Lung (tissue), 11 donors: ENCODE measurements at regions not wholly inside any gene's neighbourhood (a gene's known extent, or its start where the extent isn't known, plus 50 kb on each side); places are given as distances from the start of the nearest gene placed in this dataset.

Experiments
- ATAC-seq: fragments of 200-7000 bp; cut with Tn5 transposase; one replicate; pipeline ENCODE4 v1.9.1; 2020; ENCODE audit warnings: moderate number of reproducible peaks; ENCODE audit not compliant: insufficient read depth, low FRiP score
- DNase-seq, 3 donors: peaks; one replicate each; pipeline ENCODE4 v3.0.0-alpha.2; 2013 to 2017
- H3K27ac ChIP-seq, 2 donors: one replicate each; pipeline ENCODE4 v1.5.1; 2013; ENCODE audit warnings: mild to moderate bottlenecking in 2 of 2, moderate library complexity in 2 of 2, control low read depth in 1 of 2, inconsistent platforms in 1 of 2, low read depth in 1 of 2, low read length in 1 of 2
- H3K27me3 ChIP-seq, 3 donors: one replicate each; pipeline ENCODE4 v1.5.1; 2013; ENCODE audit warnings: low read length in 2 of 3; ENCODE audit not compliant: control insufficient read depth in 3 of 3, insufficient read depth in 3 of 3
- H3K36me3 ChIP-seq, 4 donors: one replicate each; pipeline ENCODE4 v1.5.1; 2013; ENCODE audit warnings: low read length in 4 of 4, mild to moderate bottlenecking in 1 of 4, moderate library complexity in 1 of 4; ENCODE audit not compliant: control insufficient read depth in 4 of 4, insufficient read depth in 4 of 4
- H3K4me1 ChIP-seq, 5 donors: one replicate each; pipeline ENCODE4 v1.5.1; 2013; ENCODE audit warnings: low read length in 5 of 5, mild to moderate bottlenecking in 2 of 5, moderate library complexity in 1 of 5; ENCODE audit not compliant: control insufficient read depth in 5 of 5, insufficient read depth in 5 of 5
- H3K4me3 ChIP-seq: one replicate; pipeline ENCODE4 v1.5.1; 2013; ENCODE audit warnings: mild to moderate bottlenecking, control low read depth, moderate library complexity
- H3K9ac ChIP-seq, 2 donors: one replicate each; pipeline ENCODE4 v1.5.1; 2013; ENCODE audit warnings: low read length in 2 of 2, control low read depth in 1 of 2; ENCODE audit not compliant: insufficient read depth in 1 of 2
- H3K9me3 ChIP-seq, 4 donors: one replicate each; pipeline ENCODE4 v1.5.1; 2013; ENCODE audit warnings: low read length in 3 of 4, mild to moderate bottlenecking in 1 of 4, moderate library complexity in 1 of 4; ENCODE audit not compliant: control insufficient read depth in 4 of 4, insufficient read depth in 3 of 4
- WGBS, 2 donors: extraction: QIAGEN DNeasy Blood & Tissue Kit; methylation state at CpG; one replicate each; pipeline ENCODE4 v1.1.7; 2013; 5-methylcytosine and 5-hydroxymethylcytosine counted together
- TF ChIP-seq, protein P1 (sequence below): IDR thresholded peaks from 2 replicates; pipeline ENCODE4 v1.5.1; 2012; ENCODE audit warnings: mild to moderate bottlenecking; ENCODE audit errors: control extremely low read depth, extremely low read depth
- donor health status: control.
- donor health status: control.
- donor health status: Bipolar disorder and iron deficiency.
- donor health status: healthy.
- donor health status: DM: yes; HTN: yes; CAD: no.

DNA sequence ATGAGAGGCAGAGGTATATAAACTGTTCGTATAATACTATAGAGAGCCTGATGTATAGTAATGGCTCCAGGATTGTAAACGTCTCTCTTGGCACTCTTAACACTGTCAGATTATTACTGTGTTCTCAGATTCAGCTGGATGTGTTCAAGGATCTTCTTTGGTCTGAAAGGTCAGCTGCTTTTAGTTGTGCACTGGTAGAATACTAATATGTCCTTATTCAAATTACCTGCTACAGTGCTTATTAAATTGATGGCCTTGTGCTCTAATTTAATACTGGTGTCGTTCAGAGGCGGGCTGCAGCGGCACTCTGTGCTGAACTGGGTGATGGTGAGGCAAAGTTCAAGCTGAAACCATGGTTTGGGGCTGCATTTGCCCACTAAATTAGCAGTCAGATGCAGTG, 216.7 kb upstream of the ARRDC3 start:
- H3K9me3 ChIP-seq = no peaks in the 10 kb centered on the region
- WGBS, 2 donors = 83 to 87% methylated on average over 5 of the region's 5 CpGs
- H3K4me3 ChIP-seq = no peak overlapping the region
- H3K9ac ChIP-seq = no peak overlapping the region
- ATAC-seq (no peak), DNase-seq (no peak)
- TF ChIP-seq, protein P1, sequence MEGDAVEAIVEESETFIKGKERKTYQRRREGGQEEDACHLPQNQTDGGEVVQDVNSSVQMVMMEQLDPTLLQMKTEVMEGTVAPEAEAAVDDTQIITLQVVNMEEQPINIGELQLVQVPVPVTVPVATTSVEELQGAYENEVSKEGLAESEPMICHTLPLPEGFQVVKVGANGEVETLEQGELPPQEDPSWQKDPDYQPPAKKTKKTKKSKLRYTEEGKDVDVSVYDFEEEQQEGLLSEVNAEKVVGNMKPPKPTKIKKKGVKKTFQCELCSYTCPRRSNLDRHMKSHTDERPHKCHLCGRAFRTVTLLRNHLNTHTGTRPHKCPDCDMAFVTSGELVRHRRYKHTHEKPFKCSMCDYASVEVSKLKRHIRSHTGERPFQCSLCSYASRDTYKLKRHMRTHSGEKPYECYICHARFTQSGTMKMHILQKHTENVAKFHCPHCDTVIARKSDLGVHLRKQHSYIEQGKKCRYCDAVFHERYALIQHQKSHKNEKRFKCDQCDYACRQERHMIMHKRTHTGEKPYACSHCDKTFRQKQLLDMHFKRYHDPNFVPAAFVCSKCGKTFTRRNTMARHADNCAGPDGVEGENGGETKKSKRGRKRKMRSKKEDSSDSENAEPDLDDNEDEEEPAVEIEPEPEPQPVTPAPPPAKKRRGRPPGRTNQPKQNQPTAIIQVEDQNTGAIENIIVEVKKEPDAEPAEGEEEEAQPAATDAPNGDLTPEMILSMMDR = no peak
- no peaks in the 10 kb centered on the region for H3K4me1 ChIP-seq
- H3K27me3 ChIP-seq = no peaks in the 10 kb centered on the region
- H3K36me3 ChIP-seq = no peaks in the 10 kb centered on the region
- H3K27ac ChIP-seq = no peak overlapping the region

DNA sequence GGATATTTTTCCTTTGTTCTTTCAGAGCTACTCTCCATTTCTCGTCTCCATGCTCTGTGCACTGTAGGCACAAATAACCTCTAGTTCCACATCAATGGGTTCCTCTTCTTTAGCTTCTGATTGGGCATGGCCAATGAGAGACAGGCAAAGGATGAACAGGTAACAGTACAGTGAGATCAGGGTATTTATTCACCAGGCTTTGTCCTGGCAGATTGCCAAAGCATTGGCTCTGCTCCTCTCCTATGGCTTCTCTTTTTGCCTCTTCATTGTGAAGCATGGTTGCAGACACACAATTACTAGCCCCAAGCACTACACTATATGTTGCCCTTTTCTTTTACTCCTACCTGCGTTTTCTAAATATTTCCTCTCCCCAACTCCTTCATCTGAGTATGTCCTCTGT, 215.1 kb upstream of the ARRDC3 start:
- WGBS, 2 donors = 86 to 91% methylated on average over 2 of the region's 2 CpGs
- H3K4me1 ChIP-seq = no peaks in the 10 kb centered on the region
- no peak overlapping the region for H3K9ac ChIP-seq
- no peaks in the 10 kb centered on the region for H3K36me3 ChIP-seq
- DNase-seq (no peak), ATAC-seq (no peak)
- peaks cover 0 to 4% (median 2%) of the 10 kb centered on the region in 4 donors for H3K9me3 ChIP-seq
- H3K27me3 ChIP-seq = no peaks in the 10 kb centered on the region
- TF ChIP-seq, protein P1 = no peak
- H3K27ac ChIP-seq = no peak overlapping the region
- H3K4me3 ChIP-seq = no peak overlapping the region

DNA sequence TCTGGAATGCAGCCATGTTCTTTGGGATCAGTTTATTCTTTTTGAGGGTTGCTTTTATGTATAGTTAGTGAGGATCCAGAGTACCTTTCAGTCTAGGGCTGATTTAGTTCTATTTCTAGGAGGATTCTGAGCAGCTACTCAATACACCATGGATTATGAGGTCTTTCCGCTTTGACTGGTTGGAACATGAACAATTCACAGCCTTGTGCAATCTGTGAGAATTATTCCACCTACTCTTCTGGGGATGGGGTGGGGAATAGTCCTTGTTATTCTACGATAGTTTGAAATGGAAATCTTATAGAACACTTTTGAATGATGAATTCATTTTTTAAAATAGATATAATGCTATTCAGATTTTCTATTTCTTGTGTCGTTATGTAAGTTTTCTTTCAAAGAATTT, 212.3 kb upstream of the ARRDC3 start:
- Histone ChIP-seq H3K4me1 (no peaks in the 10 kb centered on the region), H3K27ac (no peak overlapping the region), H3K27me3 (no peaks in the 10 kb centered on the region), H3K9me3 (peaks cover 0 to 9% (median 3%) of the 10 kb centered on the region in 4 donors), H3K36me3 (no peaks in the 10 kb centered on the region), H3K9ac (no peak overlapping the region), H3K4me3 (no peak overlapping the region)
- ATAC-seq (no peak), DNase-seq (no peak)
- TF ChIP-seq, protein P1 = no peak
- WGBS, 2 donors = 91 to 94% methylated on average over 3 of the region's 3 CpGs

DNA sequence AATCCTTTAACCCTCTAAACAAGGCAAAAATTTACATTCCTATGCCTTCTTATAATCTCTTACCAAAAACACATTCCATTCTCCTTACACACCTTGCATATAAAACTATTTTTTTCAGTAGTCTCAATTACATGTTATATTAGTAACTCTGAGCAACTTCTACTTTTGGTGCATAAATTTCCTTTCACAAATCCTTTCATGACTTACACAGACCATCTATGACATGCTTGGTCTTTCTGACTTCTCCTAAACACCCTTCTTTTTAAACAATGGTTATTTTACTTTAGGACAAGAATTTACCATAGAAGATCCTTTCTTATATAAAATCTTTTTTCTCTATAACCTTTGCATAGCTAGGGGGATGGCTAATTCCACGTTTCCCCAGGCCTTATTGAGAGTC, 208.0 kb upstream of the ARRDC3 start:
- Histone ChIP-seq H3K4me1 (no peaks in the 10 kb centered on the region), H3K4me3 (no peak overlapping the region), H3K9ac (no peak overlapping the region), H3K27ac (no peak overlapping the region), H3K9me3 (peaks cover 0 to 11% (median 3%) of the 10 kb centered on the region in 4 donors), H3K27me3 (no peaks in the 10 kb centered on the region), H3K36me3 (no peaks in the 10 kb centered on the region)
- TF ChIP-seq, protein P1 = no peak
- 28 to 34% methylated on average over 1 of the region's 1 CpG for WGBS, 2 donors
- DNase-seq (peak in 1 of 3 donors; percentile 7), ATAC-seq (no peak)
